Natural killer cell treated with Interleukin-12 subunit alpha and Interleukin-12 subunit beta and Interleukin-15 and Interleukin-18, amount 100 ng/mL, for 72 hours (primary cell): ENCODE measurements at regions not wholly inside any gene's neighbourhood (a gene's known extent, or its start where the extent isn't known, plus 50 kb on each side); places are given as distances from the start of the nearest gene placed in this dataset.

Source experiments
- ATAC-seq, 2 donors: fragments of 150-1000 bp; cut with Tn5 transposase in 1 of 2; sonication (Bioruptor Pico), chemical (Tn5 transposase) in 1 of 2; 2 replicates each; pipeline ENCODE4 v1.10.0; 2021
- DNase-seq: peaks from one replicate; pipeline ENCODE4 v3.0.0; 2022; ENCODE audit warnings: low spot score
- H3K27ac Mint-ChIP-seq, 2 donors: 1 replicate in 1 of 2; 2 replicates in 1 of 2; pipeline ENCODE4 v1.8.0; 2022; ENCODE audit warnings: mixed read lengths in 2 of 2, mild to moderate bottlenecking in 1 of 2, moderate library complexity in 1 of 2
- H3K27me3 Mint-ChIP-seq, 2 donors: 1 replicate in 1 of 2; 2 replicates in 1 of 2; pipeline ENCODE4 v1.8.0; 2022; ENCODE audit warnings: mixed read lengths in 2 of 2
- H3K36me3 Mint-ChIP-seq: one replicate; pipeline ENCODE4 v1.8.0; 2022; ENCODE audit warnings: mixed read lengths
- H3K4me1 Mint-ChIP-seq, 2 donors: 1 replicate in 1 of 2; 2 replicates in 1 of 2; pipeline ENCODE4 v1.8.0; 2022; ENCODE audit warnings: low read depth in 2 of 2, mixed read lengths in 2 of 2, mild to moderate bottlenecking in 1 of 2
- H3K4me3 Mint-ChIP-seq: one replicate; pipeline ENCODE4 v1.8.0; 2022; ENCODE audit warnings: mixed read lengths
- H3K9me3 Mint-ChIP-seq: 2 replicates; pipeline ENCODE4 v1.8.0; 2022; ENCODE audit warnings: mixed read lengths

DNA sequence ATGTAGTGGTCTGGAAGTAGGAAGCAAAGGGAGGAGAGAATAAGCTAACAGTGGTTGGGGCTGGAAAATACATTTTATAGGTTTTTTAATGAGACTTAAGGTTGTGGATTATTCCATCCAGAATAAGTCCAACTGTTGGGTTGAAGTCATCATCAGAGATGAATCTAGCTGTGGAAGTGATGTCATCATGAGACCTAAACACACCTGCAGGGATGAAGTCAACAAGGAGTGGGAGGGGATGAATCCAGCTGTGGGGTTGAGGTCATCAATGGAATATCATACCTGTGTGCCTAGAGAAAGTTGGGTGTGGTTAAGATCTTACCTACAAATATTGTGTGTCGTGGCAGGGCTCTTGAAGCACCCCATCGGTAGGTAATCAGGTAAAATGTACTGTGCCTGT is 730.7 kb downstream of the RFPL4B start:
- Mint-ChIP-seq H3K4me1 (no peaks in the 10 kb centered on the region), H3K27ac (no peak overlapping the region), H3K36me3 (peaks cover 6% of the 10 kb centered on the region), H3K9me3 (peaks cover 21% of the 10 kb centered on the region), H3K27me3 (no peaks in the 10 kb centered on the region), H3K4me3 (no peak overlapping the region)
- ATAC-seq (no peak), DNase-seq (no peak)

DNA sequence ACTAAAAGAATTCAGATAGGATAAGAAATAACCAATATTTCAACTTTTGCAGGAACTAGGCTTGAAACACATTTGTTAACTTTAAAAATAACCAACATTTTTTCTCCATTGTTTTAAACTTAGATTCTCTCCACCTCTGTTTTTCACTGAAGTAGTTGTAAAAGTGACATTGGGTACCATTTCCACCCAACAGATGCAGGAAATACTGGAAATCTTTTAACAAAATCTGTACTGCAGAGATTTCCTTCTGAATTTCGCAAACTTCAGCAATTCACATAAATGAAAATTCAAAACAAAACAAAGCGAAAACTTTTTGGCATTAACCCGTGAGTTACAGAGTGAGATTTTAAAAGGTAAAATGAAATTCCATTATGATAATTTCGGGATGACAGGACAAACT is 731.7 kb downstream of the RFPL4B start:
- Mint-ChIP-seq H3K4me3 (no peak overlapping the region), H3K4me1 (no peaks in the 10 kb centered on the region), H3K27ac (no peak overlapping the region), H3K36me3 (peaks cover 6% of the 10 kb centered on the region), H3K9me3 (peaks cover 21% of the 10 kb centered on the region), H3K27me3 (no peaks in the 10 kb centered on the region)
- ATAC-seq (no peak), DNase-seq (no peak)

DNA sequence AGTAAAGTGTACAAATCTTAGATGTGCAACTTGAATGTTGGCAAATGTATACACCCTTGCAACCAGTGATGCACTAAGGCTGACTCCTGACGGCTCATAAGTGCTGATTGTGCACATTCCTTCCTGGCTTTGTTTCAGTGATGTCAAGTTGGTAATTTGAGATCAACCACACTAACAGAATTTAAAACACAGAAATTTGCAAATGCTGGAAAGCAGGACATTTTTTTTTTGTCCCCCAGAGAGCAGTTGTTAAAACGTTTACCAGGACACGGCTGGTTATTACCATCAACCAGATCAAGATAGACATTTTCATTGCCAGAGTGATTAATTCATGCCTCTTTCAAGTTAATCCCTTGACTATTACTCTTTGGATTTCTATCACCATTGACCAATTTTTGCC is 735.6 kb downstream of the RFPL4B start:
- Mint-ChIP-seq H3K4me1 (no peaks in the 10 kb centered on the region), H3K9me3 (peaks cover 3% of the 10 kb centered on the region), H3K27me3 (no peaks in the 10 kb centered on the region), H3K36me3 (no peaks in the 10 kb centered on the region), H3K4me3 (no peak overlapping the region), H3K27ac (no peak overlapping the region)
- no peak for DNase-seq
- no peak for ATAC-seq

DNA sequence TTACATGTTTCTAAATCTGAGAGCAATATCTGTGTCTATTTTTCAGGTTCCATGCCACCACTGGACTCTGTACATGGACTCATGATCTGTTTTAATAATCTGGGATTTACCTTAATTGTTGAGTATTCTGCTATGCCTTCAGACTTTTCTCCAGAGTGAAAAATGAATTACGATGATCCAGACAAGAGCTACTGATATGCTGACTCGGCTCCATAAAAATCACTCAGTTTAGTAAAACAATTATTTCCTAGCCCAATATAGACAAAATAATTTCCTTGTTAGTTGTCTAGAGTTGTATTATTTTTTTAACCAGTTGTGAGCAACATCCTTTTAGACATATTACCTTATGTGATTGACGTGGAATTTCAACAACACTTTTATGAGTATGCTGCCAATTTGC is 736.8 kb downstream of the RFPL4B start:
- Mint-ChIP-seq H3K36me3 (no peaks in the 10 kb centered on the region), H3K27me3 (no peaks in the 10 kb centered on the region), H3K4me1 (no peaks in the 10 kb centered on the region), H3K27ac (no peak overlapping the region), H3K9me3 (no peaks in the 10 kb centered on the region), H3K4me3 (no peak overlapping the region)
- no peak for ATAC-seq
- no peak for DNase-seq

DNA sequence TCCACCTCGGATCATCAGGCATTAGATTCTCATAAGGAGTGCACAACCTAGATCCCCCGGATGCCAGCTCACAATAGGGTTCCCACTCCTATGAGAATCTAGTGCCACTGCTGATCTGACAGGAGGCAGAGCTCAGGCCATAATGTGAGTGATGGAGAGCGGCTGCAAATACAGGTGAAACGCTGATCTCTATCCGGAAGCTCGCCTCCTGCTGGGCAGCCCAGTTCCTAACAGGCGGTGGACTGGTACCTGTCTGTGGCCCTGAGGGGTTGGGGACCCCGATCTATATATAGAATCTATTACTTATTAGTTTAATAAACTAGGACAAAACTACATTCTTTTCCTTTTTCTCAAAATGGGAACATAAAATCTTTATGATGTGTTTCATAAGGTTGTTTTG is 741.9 kb downstream of the RFPL4B start:
- ATAC-seq: no peak
- Mint-ChIP-seq H3K4me3 (no peak overlapping the region), H3K4me1 (no peaks in the 10 kb centered on the region), H3K36me3 (no peaks in the 10 kb centered on the region), H3K9me3 (no peaks in the 10 kb centered on the region), H3K27me3 (no peaks in the 10 kb centered on the region), H3K27ac (no peak overlapping the region)
- no peak for DNase-seq

DNA sequence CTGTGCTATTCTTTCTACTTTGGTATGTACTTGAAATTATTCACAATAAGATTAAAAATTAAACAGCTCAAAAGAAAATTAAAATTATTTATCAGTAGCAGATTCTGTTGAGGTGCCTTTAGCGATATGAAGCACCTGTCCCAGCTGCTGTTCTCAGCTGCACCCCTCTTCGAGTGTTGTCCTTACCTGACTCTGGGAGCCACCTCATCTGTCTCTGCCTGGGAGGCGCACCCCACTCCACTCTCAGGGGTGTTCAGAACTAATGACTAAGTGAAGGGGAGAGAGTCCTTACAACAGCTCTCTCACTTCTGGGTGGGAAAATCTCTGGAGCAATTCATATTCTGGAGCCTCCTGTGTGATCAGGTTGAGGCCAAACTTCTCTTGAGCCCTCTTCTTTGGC is 745.7 kb downstream of the RFPL4B start:
- Mint-ChIP-seq H3K27ac (no peak overlapping the region), H3K36me3 (no peaks in the 10 kb centered on the region), H3K27me3 (no peaks in the 10 kb centered on the region), H3K9me3 (peaks cover 6% of the 10 kb centered on the region), H3K4me1 (no peaks in the 10 kb centered on the region), H3K4me3 (no peak overlapping the region)
- ATAC-seq: no peak
- DNase-seq: no peak

DNA sequence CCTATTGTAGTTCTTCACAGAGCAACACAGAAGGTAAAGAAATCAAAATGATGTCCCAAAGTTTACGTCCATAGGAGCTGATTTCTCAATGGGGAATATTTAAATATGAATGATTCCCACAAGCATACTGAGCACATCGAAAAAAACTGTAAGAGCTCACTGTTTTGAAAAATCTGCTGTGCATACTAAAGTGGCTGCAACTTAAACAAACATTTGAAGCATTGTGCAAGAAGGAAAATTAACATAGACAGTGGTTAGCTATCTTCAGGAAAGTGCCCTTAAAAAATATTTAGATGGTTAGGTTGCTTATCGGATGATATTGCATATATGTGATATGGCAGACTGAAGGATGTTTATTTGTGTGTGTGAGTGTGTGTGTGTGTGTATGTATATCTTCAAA is 747.6 kb downstream of the RFPL4B start:
- Mint-ChIP-seq H3K36me3 (no peaks in the 10 kb centered on the region), H3K4me3 (no peak overlapping the region), H3K27me3 (no peaks in the 10 kb centered on the region)

DNA sequence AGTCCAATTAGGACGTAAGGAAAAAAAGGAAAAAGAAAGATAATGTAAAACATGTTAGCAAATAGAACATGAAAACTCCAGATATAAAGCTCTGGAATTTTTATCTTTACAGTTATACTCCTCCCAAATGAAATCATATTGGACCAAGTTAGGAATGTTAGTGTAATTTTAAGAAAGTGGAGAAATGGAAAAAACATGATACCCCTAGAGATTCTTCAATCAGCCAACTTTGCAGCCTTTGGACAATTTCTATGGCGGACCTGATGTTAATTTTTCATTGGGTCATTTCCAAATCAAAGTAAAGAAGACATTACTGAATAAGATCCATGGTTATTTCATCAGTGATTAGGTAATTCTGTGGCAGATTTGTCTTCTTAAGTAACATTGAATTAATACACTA is 748.7 kb downstream of the RFPL4B start:
- no peak overlapping the region for H3K27ac Mint-ChIP-seq
- H3K36me3 Mint-ChIP-seq: no peaks in the 10 kb centered on the region
- H3K4me1 Mint-ChIP-seq: no peaks in the 10 kb centered on the region
- ATAC-seq (no peak), DNase-seq (no peak)
- H3K27me3 Mint-ChIP-seq: no peaks in the 10 kb centered on the region
- no peak overlapping the region for H3K4me3 Mint-ChIP-seq
- H3K9me3 Mint-ChIP-seq: peaks cover 10% of the 10 kb centered on the region

More for the DNA sequence above, 747.6 kb downstream of the RFPL4B start:
- no peaks in the 10 kb centered on the region for H3K4me1 Mint-ChIP-seq
- H3K27ac Mint-ChIP-seq: no peak overlapping the region
- no peak for ATAC-seq
- DNase-seq: no peak
- H3K9me3 Mint-ChIP-seq: peaks cover 10% of the 10 kb centered on the region

DNA sequence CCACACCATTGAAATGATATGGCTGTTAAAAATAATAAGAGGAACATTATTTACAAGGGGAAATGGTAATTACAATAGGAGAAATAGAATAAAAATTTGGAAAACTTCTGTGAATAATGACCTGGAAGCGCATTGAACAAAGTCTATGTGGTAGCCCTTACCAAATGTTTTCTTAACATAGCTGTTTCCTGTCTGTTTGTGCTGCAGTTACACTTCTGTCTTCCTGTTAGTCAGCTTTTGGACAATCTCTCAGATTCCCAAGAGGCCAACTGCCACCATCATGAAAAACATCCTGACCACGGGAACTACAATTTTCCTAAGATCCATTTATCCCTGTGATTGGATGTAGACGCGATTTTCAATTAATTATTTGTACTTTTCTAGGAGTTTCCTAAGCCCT is 754.4 kb upstream of the MARCKS start:
- Mint-ChIP-seq H3K36me3 (no peaks in the 10 kb centered on the region), H3K27ac (no peak overlapping the region), H3K27me3 (no peaks in the 10 kb centered on the region), H3K9me3 (peaks cover 10% of the 10 kb centered on the region), H3K4me3 (no peak overlapping the region), H3K4me1 (no peaks in the 10 kb centered on the region)
- DNase-seq (no peak), ATAC-seq (no peak)

DNA sequence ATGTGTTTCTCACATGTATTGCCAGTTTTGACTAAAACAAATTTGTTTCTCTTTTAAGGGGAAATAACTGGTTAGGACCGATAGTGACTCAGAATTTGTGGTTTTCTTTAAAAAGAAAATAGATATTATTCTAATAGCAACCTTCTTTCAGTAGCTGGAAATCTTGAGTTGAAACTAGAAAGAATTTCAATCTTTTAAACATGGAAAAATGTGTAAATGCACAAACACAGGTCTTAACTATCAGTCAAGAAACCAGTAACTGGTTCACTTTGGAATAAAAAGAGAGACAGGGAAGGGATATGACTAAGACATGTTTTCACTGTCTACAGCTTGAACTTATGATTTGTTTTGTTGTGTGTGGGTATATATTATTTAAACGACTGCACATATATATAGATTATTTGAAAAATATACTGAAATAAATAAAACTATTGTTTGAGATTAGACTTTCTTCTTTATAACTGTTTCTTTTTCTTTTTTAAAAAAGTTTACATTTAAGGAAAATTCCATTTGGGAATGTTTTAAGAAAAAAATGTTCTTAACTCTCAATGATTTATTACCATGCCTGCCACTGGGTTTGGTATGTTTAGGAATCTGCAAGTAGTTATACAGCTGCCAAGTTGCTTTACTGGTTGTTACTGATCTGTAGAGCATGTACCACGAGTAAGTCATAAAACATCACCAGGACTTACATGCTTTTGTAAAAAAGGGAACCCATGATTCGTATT is 753.3 kb upstream of the MARCKS start:
- H3K27me3 Mint-ChIP-seq: no peaks in the 10 kb centered on the region
- H3K9me3 Mint-ChIP-seq: peaks cover 10% of the 10 kb centered on the region
- DNase-seq (no peak), ATAC-seq (no peak)
- H3K27ac Mint-ChIP-seq: no peak overlapping the region
- H3K4me3 Mint-ChIP-seq: no peak overlapping the region
- no peaks in the 10 kb centered on the region for H3K4me1 Mint-ChIP-seq
- no peaks in the 10 kb centered on the region for H3K36me3 Mint-ChIP-seq

DNA sequence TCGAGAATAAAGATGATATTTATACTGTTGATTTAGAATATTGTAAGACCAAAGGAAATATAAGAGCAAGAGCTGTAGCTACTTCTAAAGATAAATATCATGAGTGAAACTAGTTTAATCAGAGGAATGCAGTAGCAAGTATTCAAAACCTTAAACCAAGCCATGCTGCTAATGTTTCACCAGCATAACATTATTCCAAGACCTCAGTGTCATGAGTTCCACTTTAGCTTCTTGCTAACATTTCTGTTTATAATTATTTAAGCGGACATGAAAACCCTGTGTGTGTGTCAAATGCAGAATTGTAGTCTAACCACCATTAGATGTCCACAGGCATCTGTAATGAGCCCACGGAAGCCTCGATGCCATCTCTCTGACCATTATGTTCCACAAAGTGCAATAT is 752.6 kb upstream of the MARCKS start:
- peaks cover 7% of the 10 kb centered on the region for H3K9me3 Mint-ChIP-seq
- no peak overlapping the region for H3K27ac Mint-ChIP-seq
- no peak overlapping the region for H3K4me3 Mint-ChIP-seq
- no peaks in the 10 kb centered on the region for H3K27me3 Mint-ChIP-seq
- ATAC-seq: no peak
- no peaks in the 10 kb centered on the region for H3K36me3 Mint-ChIP-seq
- H3K4me1 Mint-ChIP-seq: no peaks in the 10 kb centered on the region
- no peak for DNase-seq

DNA sequence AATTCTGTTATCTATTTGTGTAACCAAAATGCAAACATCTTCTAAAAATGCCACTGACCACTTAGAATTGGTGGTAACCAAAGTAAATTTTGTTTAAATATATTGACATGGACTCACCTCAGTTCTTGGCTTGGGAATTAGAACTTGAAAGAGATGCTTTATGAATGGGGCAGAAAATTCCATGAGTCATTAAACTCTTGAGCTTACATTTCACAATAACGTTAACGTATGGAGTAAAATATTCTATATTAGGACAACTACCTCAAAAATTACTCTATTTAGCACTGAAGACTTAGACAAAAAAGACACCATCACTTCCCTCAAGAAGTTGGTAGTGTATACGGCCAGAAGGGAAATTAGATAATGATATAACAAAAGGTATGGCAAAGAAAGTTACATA is 752.2 kb upstream of the MARCKS start:
- DNase-seq (no peak), ATAC-seq (no peak)
- Mint-ChIP-seq H3K4me3 (no peak overlapping the region), H3K27ac (no peak overlapping the region), H3K9me3 (peaks cover 7% of the 10 kb centered on the region), H3K27me3 (no peaks in the 10 kb centered on the region), H3K36me3 (no peaks in the 10 kb centered on the region), H3K4me1 (no peaks in the 10 kb centered on the region)

DNA sequence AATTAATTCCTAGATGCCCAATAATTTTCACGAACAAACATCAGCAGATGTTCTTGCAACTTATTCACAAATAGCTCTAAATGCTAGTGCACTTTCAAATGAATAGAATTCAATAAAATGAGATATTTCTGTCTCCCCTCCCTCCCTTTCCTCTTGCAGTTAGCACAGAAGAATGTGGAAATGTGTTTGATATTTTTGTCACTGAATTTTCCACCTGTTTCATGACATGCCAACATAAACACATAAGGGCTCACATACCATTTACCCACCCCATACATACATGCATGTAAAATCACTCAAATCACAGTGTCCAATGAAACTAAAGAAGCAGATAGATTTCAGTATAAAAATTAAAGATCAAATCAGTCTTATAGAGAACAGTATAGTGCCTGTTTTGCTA is 746.9 kb upstream of the MARCKS start:
- Mint-ChIP-seq H3K4me3 (no peak overlapping the region), H3K27ac (no peak overlapping the region), H3K36me3 (peaks cover 9% of the 10 kb centered on the region), H3K4me1 (peaks cover 0 to 6% of the 10 kb centered on the region in 2 donors), H3K27me3 (no peaks in the 10 kb centered on the region), H3K9me3 (peaks cover 21% of the 10 kb centered on the region)
- no peak for DNase-seq
- ATAC-seq: no peak

DNA sequence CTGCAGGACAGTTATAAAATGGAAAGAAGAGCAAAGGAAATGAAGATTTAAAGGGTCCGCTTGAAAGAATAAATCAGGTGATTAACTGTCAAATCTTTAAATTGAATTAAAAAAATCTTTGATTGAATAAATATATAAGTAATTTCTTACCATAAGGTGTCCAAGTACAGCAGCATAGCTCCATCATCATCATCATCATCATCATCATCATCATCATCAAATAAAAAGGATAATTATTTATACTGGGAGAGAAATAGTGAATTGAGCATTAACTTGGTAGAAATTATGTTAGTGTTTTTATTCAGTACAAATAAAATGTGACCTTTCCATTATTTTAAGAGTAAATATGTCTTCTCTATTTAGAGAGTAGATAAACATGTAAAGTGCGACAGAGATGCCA is 745.6 kb upstream of the MARCKS start:
- H3K27ac Mint-ChIP-seq: no peak overlapping the region
- H3K36me3 Mint-ChIP-seq: peaks cover 13% of the 10 kb centered on the region
- no peak overlapping the region for H3K4me3 Mint-ChIP-seq
- DNase-seq (no peak), ATAC-seq (no peak)
- peaks cover 0 to 6% of the 10 kb centered on the region in 2 donors for H3K4me1 Mint-ChIP-seq
- H3K9me3 Mint-ChIP-seq: peaks cover 24% of the 10 kb centered on the region
- H3K27me3 Mint-ChIP-seq: no peaks in the 10 kb centered on the region

DNA sequence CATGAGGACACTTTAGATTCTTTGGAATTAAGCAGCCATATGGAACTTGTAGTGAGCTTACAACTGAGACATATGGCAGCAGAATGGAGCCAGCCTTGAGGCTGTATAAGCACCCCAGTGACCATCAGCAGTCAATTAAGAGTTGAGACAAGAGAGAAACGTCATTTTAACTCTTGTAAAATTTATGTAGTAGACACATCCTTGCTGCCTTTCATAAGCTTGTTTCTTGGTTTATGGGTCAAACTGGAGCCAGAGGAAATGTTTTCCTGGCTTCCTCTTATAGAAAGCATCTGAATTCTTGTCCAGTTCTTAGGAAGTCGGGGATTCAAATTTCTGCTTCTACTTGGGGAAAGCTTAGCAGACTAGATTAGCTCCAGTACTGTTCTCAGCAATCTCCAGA is 745.1 kb upstream of the MARCKS start:
- DNase-seq (no peak), ATAC-seq (no peak)
- Mint-ChIP-seq H3K27me3 (no peaks in the 10 kb centered on the region), H3K27ac (no peak overlapping the region), H3K9me3 (peaks cover 25% of the 10 kb centered on the region), H3K4me1 (peaks cover 0 to 6% of the 10 kb centered on the region in 2 donors), H3K36me3 (peaks cover 13% of the 10 kb centered on the region), H3K4me3 (no peak overlapping the region)
